ENCODE measurements at regions not wholly inside any gene's neighbourhood (a gene's known extent, or its start where the extent isn't known, plus 50 kb on each side); places are given as distances from the start of the nearest gene placed in this dataset.

GRCh38 chrX:122245943-122246342 lies 938.1 kb upstream of the GRIA3 start:
- TF ChIP-seq CTCF (optimal IDR thresholded peaks at IDR 0.05 in 1 of 3, IDR thresholded peaks at IDR 0.05 in 1 of 3, conservative IDR thresholded peaks at IDR 0.05 in 1 of 3; ENCODE audit: extremely low read depth in 1 of 3, insufficient read depth in 2 of 3, low read length in 3 of 3) = no peak
- no peak for TF ChIP-seq EZH2 (IDR thresholded peaks at IDR 0.05; ENCODE audit: low read length)

Data from keratinocyte (primary cell).